HCT116 (cell line): ENCODE measurements at regions not wholly inside any gene's neighbourhood (a gene's known extent, or its start where the extent isn't known, plus 50 kb on each side); places are given as distances from the start of the nearest gene placed in this dataset.

Experiments
- CEBPB ChIP-seq: IDR thresholded peaks from 2 replicates; pipeline ENCODE4 v1.6.1; 2012; ENCODE audit warnings: low read depth
- EZH2 ChIP-seq: fragments of 200-600 bp; sonication (generic); IDR thresholded peaks from 2 replicates; pipeline ENCODE4 v1.6.1; 2017; ENCODE audit warnings: antibody characterized with exemption, mixed run types
- JUND ChIP-seq: IDR thresholded peaks from 2 replicates; pipeline ENCODE4 v1.6.1; 2012
- POLR2A ChIP-seq: IDR thresholded peaks from 2 replicates; pipeline ENCODE4 v1.7.0; 2011; ENCODE audit warnings: borderline replicate concordance; ENCODE audit not compliant: insufficient read depth, insufficient read length; ENCODE audit errors: extremely low read depth
- SRF ChIP-seq: IDR thresholded peaks from 2 replicates; pipeline ENCODE4 v1.6.1; 2012; ENCODE audit warnings: low read depth
- ZFX ChIP-seq: fragments of 450-650 bp; IDR thresholded peaks from 2 replicates; pipeline ENCODE4 v1.6.1; 2017
- ZNF274 ChIP-seq: fragments of 200-500 bp; sonication (Bioruptor generic); IDR thresholded peaks from 2 replicates; pipeline ENCODE4 v1.6.1; 2014; ENCODE audit warnings: mild to moderate bottlenecking, low read depth, low read length, inconsistent platforms
- TF ChIP-seq, protein P1 (sequence below), 3 experiments: fragments of 200-600 bp in 1 of 3; sonication (generic) in 1 of 3; IDR thresholded peaks in 2 of 3; conservative IDR thresholded peaks in 1 of 3; 2 replicates each; pipeline ENCODE4 v1.5.1; 2012 to 2017; ENCODE audit warnings: low read depth in 2 of 3, low read length in 2 of 3, antibody characterized with exemption in 1 of 3, borderline replicate concordance in 1 of 3, control low read depth in 1 of 3, mild to moderate bottlenecking in 1 of 3, mixed read lengths in 1 of 3, mixed run types in 1 of 3, moderate library complexity in 1 of 3; ENCODE audit not compliant: insufficient read depth in 1 of 3
- TF ChIP-seq, protein P2 (sequence below): IDR thresholded peaks from 2 replicates; pipeline ENCODE4 v1.6.1; 2012

DNA sequence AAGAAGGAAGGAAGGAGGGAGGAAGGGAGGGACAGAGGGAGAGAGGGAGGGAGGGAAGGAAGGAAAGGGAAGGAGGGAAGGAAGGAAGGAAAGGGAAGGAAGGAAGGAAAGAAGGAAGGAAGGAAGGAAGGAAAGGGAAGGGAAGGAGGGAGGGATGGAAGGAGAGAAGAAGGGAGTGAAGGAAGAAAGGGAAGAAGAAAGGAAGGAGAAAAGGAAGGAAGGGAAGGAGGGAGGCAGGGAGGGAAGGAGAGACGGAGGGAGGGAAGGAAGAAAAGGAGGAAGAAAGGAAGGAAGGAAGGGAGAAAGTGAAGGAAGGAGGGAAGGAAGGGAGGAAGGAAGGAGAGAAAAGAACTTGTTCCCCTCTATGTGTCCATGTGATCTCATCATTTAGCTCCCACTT, 465.0 kb downstream of the KCTD8 start:
- TF ChIP-seq, protein P1, sequence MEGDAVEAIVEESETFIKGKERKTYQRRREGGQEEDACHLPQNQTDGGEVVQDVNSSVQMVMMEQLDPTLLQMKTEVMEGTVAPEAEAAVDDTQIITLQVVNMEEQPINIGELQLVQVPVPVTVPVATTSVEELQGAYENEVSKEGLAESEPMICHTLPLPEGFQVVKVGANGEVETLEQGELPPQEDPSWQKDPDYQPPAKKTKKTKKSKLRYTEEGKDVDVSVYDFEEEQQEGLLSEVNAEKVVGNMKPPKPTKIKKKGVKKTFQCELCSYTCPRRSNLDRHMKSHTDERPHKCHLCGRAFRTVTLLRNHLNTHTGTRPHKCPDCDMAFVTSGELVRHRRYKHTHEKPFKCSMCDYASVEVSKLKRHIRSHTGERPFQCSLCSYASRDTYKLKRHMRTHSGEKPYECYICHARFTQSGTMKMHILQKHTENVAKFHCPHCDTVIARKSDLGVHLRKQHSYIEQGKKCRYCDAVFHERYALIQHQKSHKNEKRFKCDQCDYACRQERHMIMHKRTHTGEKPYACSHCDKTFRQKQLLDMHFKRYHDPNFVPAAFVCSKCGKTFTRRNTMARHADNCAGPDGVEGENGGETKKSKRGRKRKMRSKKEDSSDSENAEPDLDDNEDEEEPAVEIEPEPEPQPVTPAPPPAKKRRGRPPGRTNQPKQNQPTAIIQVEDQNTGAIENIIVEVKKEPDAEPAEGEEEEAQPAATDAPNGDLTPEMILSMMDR (IDR thresholded peaks at IDR 0.05 in 2 of 3, conservative IDR thresholded peaks at IDR 0.05 in 1 of 3; ENCODE audit: borderline replicate concordance in 1 of 3, insufficient read depth in 1 of 3, low read depth in 2 of 3, low read length in 2 of 3): no peak
- no peak for TF ChIP-seq SRF
- TF ChIP-seq ZFX: no peak
- no peak for TF ChIP-seq POLR2A
- no peak for TF ChIP-seq ZNF274
- no peak for TF ChIP-seq CEBPB
- TF ChIP-seq EZH2: no peak
- TF ChIP-seq JUND: no peak
- TF ChIP-seq, protein P2, sequence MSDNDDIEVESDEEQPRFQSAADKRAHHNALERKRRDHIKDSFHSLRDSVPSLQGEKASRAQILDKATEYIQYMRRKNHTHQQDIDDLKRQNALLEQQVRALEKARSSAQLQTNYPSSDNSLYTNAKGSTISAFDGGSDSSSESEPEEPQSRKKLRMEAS: no peak
